ENCODE measurements at regions not wholly inside any gene's neighbourhood (a gene's known extent, or its start where the extent isn't known, plus 50 kb on each side); places are given as distances from the start of the nearest gene placed in this dataset.

- no peak for TF ChIP-seq CTCF (IDR thresholded peaks at IDR 0.05)
- no peak for TF ChIP-seq EZH2 (IDR thresholded peaks at IDR 0.05)
Observed at GRCh38 chr2:164127971-164128527, 392.2 kb upstream of the FIGN start.

Measured in neural progenitor cell (in vitro differentiated cells).